GM21619 (cell line): ENCODE measurements at regions not wholly inside any gene's neighbourhood (a gene's known extent, or its start where the extent isn't known, plus 50 kb on each side); places are given as distances from the start of the nearest gene placed in this dataset.

Source experiments
- ATAC-seq: cut with Tn5 transposase; IDR thresholded peaks from one replicate; pipeline ENCODE4 v1.9.1; 2021; ENCODE audit not compliant: unreplicated experiment

DNA sequence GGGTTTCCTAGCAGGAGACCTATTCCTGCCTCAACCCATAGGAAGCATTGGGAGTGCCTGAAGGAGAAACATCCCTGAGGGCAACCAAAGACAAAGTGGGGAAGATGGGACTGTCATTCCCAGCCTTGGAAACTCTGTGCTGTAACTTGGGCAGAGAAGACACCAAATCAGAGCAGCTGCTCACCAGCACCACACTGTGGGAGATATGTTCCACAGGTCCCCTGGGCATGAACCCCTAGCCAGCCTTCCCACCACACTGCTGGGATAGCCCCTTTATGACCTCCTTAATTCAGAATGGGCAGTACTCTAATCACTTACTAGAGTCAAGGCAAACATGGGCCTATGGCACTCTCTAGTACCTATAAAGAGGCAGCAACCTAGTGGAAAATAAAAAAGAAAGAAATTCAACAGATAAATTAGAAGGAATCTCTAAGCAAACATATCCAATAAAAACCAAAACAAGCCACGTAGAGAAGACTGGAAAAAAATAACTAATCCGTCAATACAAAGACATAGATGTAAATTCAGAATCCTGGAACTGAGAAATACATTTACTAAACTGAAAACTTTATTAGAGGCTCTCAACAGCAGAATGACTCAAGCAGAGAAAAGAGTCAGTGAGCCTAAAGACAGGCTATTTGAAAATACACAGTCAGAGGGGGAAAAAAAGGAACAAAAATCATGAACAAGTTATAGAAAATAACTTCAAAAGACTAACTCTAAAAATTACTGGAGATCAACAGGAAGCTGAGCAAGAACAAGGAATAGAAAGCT is 878.4 kb upstream of the FRG1 start:
- ATAC-seq: no peak

DNA sequence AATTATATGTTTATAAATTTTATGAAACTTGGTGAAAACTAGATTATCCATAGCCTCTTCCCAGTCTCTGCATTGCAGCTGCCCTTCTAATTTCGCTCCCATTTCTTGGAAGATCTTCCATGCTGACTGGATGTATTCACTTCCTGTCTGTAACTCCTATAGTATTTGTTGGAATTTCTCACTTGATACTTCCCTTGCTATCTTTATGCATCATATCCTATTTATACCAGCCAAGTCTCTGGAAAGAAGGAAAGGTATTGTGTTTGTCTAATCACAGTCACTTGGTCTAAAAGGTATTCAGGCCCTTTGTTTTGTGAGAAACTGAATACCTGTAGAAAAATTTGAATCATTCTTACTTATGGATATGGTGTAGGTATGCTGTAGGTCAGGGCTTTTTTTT is 870.9 kb upstream of the FRG1 start:
- no peak for ATAC-seq

DNA sequence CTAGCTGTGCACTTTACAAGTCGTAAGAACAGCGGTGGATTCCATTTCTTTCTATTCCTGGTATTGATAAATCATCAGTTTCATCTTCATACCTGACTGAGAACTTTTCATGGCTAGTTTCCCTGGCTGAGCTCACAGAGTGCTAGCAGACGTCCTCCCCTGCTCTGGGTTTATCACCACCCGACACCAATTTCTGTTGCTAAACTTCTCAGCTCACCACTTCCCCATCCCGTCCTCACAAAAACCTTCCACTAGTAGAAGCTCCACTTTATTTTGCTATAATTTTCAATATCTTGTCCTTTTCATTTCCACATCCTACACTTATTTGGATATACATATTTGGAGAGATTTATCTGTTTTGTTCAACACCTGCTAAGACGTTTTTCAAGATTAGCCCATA is 869.4 kb upstream of the FRG1 start:
- no peak for ATAC-seq

DNA sequence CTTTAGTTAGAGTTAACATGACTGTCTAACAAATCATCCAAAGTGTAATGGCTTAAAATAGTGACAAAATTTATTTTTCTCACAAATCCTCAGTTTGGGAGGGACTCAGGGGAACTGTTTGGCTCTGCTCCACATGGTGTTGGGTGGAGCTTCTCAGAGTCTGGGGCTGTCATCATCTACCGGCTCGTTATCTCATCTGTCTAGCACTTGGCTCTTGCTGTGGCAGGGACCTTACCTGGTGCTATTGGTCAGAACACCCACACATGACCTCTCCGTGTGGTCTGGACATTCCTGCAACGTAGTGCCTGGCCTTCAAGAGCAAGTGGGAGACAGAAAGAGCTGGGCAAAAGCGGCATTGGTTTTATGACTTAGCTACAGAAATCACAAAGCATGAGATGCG is 866.9 kb upstream of the FRG1 start:
- ATAC-seq: no peak

DNA sequence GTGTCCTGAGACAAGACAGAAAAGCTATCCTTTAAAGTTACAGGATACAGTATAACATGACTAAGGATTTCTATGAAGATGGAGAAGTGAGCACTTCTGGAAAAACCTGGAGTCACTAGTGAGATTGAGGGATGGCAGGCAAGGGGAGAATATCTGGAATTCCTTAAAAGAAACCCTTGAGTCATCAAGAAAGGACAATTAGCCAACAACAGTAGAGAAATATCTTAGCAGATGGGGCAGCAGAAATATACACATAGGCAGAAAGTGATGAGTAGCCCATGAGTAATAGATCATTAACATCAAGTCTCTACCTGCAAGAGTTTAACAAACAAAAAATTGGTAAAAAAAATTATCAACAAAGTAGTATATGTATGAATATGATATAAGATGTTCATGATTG is 858.8 kb upstream of the FRG1 start:
- no peak for ATAC-seq

DNA sequence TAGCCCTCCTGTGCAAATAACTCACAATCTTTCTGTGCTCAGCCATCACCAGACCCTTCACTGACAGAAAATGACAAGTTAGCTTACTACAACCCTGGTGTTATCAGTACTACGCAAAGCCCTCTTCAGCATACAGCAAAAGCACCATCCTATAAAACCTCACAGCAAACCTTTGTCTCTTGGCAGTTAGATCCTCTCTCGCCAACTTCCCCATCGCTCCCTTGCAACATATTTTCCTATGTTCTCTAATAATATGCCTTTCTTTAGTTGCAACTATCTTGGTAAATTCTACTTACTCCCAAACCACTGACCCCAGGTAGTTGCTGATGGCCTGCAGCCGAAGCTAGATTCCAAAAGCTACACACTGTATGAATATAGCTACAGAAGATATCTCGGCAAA is 856.9 kb upstream of the FRG1 start:
- no peak for ATAC-seq

DNA sequence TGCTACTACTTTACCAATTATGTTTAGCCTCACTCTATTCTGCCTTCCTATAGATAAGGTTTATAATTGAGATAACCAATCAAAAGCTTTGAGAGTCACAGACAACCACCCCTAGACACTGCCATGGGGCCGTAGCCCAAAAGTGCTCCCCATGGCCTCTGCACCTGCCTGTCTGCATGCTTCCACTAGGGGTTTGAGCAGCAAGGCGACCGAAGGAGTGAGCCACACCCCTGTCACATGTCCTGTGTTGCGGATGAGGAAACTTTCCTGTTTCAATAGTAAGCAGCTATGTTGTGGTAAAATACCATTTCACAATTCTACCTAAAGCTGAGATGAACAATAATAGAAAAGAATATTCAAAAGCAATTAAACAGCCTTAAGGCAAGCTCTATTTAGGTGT is 856.0 kb upstream of the FRG1 start:
- no peak for ATAC-seq

DNA sequence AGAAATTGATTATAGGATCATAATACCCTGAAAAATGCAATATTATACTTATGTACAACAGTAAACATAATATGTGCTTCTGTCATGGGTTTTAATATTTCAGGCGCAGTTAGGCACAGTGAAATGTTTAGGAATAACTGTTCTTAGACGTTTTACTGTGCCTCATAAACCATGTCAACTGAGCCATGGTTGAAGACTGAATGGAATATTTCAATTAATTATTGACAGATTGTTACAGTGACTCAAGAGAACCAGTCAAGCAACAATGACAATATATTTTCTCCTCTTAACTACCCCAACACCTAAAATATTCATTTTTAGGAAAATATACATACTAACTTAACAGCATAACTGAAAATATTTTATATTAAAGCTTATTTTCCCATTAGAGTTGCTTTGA is 852.7 kb upstream of the FRG1 start:
- ATAC-seq: no peak

DNA sequence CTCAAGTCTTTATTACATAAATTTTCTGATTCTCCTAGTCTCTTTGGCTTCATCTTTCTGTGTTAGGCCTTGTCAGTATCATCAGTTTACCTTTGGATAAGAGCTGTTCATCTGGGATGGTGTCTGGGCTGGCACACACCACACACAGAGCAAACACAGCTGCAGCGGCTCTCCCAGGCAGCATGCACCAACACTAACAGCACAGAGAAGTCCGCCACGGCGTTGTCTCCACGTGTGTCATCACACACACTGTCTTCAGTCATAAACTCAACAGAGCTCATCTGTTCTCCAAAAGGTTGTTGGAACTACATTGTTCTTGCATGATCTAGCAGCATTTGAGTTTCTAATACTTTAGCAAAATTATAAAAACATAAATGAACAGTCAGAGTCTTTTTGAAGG is 851.9 kb upstream of the FRG1 start:
- no peak for ATAC-seq

DNA sequence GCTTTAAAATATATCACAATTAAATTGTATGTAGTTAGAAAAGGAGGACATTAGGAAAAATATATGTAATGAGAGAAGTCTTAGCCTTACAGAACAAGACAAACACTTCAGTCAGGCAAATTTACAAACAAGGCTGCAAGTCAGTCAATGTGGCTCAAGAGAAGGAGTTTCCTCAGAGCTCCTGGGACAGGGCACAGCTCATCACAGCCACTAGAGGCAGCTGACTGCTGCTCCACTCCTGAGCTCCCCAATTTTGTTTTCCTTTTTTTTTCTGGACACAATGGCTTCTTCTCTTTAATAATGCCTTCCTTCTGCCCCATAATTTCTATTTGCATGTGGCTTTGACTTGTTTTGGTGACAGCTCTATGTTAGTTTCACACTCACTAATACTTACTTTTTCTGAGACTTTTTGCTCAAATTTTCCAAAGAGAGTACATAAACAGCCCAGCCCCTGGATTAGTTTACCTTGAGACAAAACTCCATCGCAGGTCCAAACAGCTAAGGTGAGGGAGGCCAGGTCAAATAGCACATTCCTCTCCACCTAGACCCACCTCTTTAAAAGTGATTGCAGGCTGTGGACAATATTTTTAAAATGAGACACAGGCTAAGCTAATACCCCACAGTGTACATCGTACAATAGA is 850.4 kb upstream of the FRG1 start:
- ATAC-seq: no peak

DNA sequence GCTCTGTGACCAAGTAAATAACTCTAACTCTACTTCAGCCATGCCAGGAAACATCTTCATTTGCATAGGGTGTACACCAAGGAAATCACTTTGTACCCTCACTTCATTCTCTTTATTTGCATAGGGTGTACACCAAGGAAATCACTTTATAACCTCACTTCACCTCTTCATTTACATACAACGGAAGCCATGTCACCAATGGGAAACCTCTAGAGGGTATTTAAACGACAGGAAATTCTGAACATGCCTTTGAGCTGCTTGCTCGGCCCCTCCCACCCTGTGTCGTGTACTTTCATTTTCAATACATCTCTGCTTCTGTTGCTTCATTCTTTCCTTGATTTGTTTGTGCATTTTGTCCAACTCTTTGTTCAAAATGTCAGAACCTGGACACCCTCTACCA is 848.1 kb upstream of the FRG1 start:
- ATAC-seq: no peak

DNA sequence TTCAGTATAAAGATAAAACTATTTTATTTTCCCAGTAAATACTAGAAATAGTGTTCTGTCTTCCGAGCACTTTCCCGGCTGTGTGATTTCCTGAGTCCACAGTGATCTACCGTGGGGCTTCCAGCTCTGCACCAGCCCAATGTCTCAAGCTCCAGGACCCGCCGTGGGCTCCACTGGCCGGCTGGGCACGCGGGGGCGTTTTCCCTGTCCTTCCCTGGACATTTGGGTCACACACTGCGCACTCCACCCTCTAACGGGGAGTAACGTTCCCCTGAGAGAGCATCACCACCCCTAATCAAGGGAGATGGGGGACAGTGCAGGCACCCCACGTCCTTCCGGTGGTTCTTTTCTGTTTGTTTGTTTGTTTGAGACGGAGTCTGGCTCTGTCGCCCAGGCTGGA is 844.6 kb upstream of the FRG1 start:
- no peak for ATAC-seq

DNA sequence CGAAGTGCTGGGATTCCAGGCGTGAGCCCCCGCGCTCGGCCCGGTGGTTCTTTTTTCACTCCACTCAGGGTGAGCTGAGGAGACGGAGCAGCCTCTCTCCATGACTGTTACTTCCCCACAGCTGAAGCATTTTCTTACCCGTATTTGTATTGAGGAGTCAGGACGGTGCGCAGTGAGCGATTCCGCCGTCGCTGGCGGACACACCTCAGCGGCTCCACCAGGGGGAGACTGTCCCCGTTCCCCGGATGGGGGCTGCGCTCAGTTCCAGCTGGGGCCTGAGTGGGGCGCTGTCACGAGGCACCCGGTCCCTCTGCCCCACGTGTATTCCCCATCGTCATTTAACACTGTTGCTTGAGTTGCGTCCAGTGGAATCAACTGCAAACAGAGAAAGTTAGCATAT is 844.0 kb upstream of the FRG1 start:
- ATAC-seq: no peak

DNA sequence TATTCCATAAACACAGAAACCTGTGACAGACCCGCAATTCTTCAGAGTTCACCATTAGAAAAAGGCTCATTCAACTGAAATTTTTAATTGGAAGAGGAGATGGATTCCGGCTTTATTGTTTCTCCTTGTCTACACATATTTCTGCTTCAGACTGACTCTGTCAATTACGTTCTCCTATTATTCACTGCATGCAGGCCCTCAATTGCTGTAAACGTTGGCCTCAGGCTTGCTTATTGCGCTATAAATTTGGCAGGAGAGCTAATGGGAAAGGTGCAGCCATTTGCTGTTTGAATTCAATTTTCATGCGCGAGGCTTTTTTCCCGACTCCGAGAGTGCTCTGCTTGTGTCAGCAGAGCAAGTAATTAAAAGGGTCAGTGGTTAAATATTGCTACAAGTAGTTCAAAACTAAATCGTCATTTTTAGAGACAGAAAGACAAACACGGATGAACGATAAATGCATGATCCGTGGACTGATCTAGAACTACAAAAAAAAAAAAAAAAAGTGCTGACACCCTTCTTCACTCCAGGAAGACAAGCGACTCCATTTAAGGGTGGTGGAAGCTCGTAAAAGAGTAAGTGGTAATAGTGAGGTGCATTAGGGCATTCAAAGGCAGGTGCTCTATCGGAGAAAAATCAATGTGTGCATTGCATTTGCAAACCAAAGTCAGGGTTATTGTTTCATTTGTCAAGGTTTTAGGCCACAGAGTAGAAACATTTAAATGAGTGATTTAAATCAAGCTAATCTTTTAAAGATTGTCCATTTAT is 841.6 kb upstream of the FRG1 start:
- ATAC-seq: no peak

DNA sequence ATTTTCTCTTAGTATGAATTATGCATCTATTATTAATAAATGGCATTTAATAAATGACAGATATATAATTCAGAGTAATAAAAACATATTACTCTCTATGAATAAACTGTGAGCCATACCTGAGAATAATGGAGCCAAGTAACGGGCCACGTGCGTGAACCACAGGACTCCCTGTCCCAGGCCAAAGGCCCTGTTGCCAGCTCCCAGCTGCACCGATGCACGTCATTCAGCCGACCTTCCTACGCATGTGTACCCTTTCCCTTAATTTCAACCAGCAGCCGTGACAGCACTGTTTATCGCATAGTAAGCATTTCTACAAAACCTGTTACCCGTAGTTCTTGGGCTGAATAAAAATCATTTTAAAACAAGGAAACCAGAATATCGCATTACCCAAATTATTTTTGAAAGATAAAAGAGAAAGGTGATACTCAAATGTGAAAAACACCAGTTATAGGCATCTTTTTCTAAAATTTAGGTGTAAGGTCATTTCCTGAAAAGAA is 827.2 kb upstream of the FRG1 start:
- ATAC-seq: no peak

DNA sequence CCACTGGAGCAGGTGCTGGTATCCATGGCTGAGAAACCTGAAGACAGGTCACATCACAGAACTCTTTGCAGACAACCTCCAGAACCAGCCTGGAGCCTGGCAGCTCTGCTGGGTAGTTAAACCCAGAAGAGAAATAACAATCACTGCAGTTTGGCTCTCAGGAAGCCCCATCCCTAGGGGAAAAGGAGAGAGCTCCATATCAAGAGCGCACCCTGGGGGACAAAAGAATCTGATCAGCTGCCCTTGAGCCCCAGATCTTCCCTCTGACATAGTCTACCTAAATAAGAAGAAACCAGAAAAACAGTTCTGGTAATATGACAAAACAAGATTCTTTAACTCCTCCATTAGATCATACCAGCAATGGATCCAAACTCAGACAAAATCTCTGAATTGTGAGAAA is 823.2 kb upstream of the FRG1 start:
- ATAC-seq: no peak

DNA sequence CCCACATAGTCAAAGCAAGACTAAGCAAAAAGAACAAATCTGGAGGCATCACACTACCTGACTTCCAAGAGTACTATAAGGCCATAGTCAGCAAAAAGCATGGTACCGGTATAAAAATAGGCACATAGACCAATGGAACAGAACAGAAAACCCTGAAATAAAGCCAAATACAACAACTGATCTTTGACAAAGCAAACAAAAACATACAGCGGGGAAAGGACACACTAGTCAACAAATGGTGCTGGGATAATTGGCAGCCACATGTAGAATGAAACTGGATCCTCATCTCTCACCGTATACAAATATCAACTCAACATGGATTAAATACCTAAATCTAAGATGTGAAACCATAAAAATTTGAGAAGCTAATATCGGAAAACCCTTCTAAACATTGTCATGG is 819.3 kb upstream of the FRG1 start:
- no peak for ATAC-seq

DNA sequence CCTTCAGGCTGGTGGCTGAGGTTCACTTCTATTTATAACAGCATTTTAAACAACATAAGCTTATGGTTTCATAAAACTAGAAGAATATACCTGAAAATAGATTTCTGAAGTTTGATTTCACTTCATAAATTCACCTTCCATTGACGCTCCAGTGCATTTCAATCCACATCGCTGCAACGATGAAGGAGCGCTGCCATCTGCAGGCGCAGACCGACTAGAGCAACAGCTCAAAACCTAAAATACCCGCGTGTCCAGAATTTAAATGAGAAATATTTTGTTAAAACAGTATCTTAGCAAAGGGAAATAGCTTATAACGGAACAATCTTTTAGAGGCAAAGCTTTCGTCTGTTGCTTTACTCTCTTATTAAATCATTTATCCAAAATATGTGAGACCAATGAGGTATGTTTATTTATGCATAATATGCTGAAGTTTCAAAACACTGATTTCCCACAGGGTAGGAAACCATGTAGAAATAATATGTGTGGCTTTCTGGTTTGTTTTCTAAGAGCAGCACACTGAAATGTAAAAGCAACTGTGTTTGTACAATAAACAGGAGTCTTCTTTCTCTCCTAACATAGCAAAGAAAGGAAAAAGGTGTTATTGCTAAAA is 816.4 kb upstream of the FRG1 start:
- no peak for ATAC-seq

DNA sequence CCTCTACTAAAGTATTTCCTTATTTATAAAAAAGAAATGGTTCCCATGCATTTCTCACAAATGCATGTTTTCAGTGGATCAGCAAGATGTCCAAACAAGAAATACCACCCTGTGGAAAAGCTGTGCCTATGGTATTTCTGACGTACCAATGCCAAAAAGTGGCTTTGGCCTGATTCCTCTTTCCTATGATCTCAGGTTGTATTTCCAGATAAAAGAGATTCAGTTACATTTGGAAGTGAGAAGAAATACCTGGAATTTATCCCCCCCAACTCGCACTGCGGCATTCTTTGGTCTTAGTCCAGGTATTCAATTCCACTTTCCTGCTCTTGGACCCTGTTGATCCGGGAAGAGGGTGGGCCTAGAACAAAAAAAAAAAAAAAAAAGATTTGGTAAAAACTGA is 815.9 kb upstream of the FRG1 start:
- ATAC-seq: no peak

DNA sequence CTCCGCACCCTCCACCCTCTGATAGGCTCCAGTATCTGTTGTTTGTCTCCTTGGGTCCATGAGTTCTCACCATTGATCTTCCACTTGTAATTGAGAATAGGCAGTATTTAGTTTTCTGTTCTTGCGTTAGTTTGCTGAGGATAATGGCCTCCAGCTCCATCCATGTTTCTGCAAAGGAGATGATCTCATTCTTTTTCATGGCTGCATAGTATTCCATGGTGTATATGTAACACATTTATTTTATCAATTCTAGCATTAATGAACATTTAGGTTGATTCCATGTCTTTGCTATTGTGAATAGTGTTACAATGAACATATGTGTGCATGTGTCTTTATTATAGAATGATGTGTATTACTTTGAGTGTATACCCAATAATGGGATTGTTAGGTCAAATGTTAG is 814.6 kb upstream of the FRG1 start:
- no peak for ATAC-seq

DNA sequence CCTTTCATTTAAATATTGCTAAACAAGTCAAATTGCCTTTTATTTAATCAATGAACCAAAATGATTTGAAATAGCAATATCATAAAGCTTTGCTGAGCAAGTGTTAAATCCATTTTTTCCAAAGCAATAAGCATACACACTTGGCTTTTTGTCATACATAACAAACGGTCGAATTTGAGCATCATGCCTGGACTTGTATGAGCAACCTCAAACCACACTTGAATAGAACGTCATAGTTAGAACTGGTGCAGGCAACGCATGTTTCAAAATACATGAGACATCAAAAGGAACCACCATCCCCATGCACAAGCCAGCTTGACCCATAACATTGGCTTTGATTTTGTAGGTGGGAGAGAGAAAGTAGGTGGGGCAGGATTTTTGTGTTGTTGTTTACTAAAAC is 812.3 kb upstream of the FRG1 start:
- ATAC-seq: no peak
